ENCODE measurements at regions not wholly inside any gene's neighbourhood (a gene's known extent, or its start where the extent isn't known, plus 50 kb on each side); places are given as distances from the start of the nearest gene placed in this dataset.

DNA sequence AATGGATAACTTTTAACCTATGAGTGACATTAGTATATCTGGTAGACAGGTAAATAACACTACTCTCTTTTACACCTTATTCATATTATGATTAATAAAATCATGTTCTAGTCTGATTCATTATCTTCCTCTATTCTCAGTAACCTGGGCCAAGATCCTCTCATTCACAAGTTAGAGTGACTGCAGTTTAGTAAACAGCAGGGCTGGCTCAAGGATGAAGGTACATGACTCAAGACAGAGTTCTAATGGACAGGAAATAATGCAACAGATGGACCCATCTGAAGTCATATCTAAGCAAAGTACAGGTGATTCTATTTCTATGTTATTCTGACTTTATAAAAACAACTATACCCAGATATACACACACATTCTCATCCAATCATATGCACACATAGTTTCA, 582.5 kb upstream of the CDH18 start:
- TF ChIP-seq, protein P1, sequence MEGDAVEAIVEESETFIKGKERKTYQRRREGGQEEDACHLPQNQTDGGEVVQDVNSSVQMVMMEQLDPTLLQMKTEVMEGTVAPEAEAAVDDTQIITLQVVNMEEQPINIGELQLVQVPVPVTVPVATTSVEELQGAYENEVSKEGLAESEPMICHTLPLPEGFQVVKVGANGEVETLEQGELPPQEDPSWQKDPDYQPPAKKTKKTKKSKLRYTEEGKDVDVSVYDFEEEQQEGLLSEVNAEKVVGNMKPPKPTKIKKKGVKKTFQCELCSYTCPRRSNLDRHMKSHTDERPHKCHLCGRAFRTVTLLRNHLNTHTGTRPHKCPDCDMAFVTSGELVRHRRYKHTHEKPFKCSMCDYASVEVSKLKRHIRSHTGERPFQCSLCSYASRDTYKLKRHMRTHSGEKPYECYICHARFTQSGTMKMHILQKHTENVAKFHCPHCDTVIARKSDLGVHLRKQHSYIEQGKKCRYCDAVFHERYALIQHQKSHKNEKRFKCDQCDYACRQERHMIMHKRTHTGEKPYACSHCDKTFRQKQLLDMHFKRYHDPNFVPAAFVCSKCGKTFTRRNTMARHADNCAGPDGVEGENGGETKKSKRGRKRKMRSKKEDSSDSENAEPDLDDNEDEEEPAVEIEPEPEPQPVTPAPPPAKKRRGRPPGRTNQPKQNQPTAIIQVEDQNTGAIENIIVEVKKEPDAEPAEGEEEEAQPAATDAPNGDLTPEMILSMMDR (IDR thresholded peaks at IDR 0.05): no peak
- TF ChIP-seq POLR2A (IDR thresholded peaks at IDR 0.05): no peak
